ENCODE measurements at regions not wholly inside any gene's neighbourhood (a gene's known extent, or its start where the extent isn't known, plus 50 kb on each side); places are given as distances from the start of the nearest gene placed in this dataset.
"Not testable (repeated sequence)": the region's sequence is repeated elsewhere in the genome, so short reads cannot be mapped to it uniquely, and the experiment has no call there.

DNA sequence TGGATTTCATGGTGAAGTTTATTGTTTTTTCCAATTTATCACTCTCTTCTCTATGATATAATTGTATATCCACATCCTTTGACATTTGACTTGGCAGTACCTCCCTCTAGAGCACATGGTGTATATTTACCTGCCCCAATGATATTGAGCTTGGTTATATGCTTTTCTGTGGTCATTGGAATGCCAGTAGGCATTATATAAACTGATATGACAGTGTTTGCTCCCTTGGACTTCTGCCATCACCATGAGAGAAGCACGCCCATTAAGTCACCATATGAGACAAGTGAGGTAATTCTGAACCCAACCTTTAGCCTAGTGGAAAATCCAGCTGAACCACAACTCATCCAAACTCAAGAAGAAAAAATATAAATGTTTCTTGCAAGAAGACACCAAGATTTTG is 2761.5 kb downstream of the ARAP2 start:
- no peak overlapping the region for H3K4me3 ChIP-seq (ENCODE audit: low read depth, low read length)
- H3K36me3 ChIP-seq (ENCODE audit: control insufficient read depth, insufficient read depth, low read length): no peaks in the 10 kb centered on the region

DNA sequence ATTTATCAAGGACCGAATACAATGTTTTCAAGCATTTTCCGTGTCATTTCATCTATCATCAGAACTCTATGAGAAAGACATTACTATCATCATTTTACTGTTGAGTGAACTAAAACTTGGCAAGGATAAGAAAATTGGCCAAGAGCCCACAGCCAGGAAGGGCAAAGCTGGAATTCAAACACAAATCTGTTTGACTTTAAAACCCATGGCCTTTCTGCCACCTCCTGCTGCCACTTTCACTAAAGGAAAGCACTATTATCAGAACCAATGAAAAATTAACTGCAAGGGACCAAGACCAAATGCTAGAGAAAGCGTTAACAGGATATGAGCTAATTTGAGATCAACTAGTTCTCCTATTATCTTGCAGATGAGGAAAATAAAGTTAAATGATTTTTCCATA is 2759.2 kb downstream of the ARAP2 start:
- H3K4me1 ChIP-seq (ENCODE audit: control insufficient read depth, insufficient read depth, low read length): no peaks in the 10 kb centered on the region
- no peak overlapping the region for H3K9ac ChIP-seq (ENCODE audit: low read depth, low read length)
- no peaks in the 10 kb centered on the region for H3K27me3 ChIP-seq (ENCODE audit: control insufficient read depth, insufficient read depth, low read length)
- H3K36me3 ChIP-seq (ENCODE audit: control insufficient read depth, insufficient read depth, low read length): no peaks in the 10 kb centered on the region
- H3K4me3 ChIP-seq (ENCODE audit: low read depth, low read length): no peak overlapping the region
- no peaks in the 10 kb centered on the region for H3K9me3 ChIP-seq (ENCODE audit: control insufficient read depth, insufficient read depth, low read length)

More for the DNA sequence above, 2761.5 kb downstream of the ARAP2 start:
- H3K27me3 ChIP-seq (ENCODE audit: control insufficient read depth, insufficient read depth, low read length): no peaks in the 10 kb centered on the region
- H3K4me1 ChIP-seq (ENCODE audit: control insufficient read depth, insufficient read depth, low read length): no peaks in the 10 kb centered on the region
- H3K9me3 ChIP-seq (ENCODE audit: control insufficient read depth, insufficient read depth, low read length): no peaks in the 10 kb centered on the region
- H3K9ac ChIP-seq (ENCODE audit: low read depth, low read length): no peak overlapping the region

DNA sequence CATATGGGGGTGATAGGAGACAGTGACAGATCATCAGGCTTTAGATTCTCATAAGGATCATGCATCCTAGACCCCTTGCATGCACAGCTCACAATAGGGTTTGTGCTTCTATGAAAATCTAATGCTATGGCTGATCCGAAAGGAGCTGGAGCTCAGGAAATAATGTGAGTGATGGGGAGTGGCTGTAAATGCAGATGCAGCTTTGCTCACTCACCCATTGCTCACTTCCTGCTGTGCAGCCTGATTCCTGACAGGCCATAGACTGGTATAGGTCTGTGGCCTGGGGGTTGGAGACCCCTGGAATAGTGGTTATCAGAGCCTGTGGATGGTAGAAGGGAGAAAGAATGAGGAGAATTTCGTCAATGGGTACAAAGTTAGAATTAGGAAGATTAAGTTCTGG is 2751.1 kb downstream of the ARAP2 start:
- Histone ChIP-seq H3K27me3 (ENCODE audit: control insufficient read depth, insufficient read depth, low read length) (no peaks in the 10 kb centered on the region), H3K36me3 (ENCODE audit: control insufficient read depth, insufficient read depth, low read length) (no peaks in the 10 kb centered on the region), H3K9ac (ENCODE audit: low read depth, low read length) (no peak overlapping the region), H3K4me1 (ENCODE audit: control insufficient read depth, insufficient read depth, low read length) (no peaks in the 10 kb centered on the region), H3K4me3 (ENCODE audit: low read depth, low read length) (no peak overlapping the region), H3K9me3 (ENCODE audit: control insufficient read depth, insufficient read depth, low read length) (no peaks in the 10 kb centered on the region)

DNA sequence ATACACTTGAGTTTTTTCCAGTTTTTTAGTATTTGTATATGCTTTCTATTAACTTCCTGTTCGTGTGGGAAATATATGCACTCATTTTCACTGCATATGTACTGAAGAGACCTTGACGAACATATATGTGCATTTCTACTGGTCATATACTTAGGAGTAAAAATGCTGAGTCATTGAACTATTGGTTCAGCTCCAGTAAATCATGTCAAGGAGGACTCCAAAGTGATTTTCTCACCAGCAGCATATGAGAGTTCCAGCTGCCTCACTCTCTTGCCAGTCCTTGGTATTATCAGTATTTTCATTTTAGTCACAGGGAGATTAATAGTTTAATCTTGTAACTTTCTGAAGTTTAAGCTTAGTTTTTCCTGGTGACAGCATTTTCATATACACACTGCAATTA is 2750.2 kb downstream of the ARAP2 start:
- no peak overlapping the region for H3K4me3 ChIP-seq (ENCODE audit: low read depth, low read length)
- no peak overlapping the region for H3K9ac ChIP-seq (ENCODE audit: low read depth, low read length)
- no peaks in the 10 kb centered on the region for H3K4me1 ChIP-seq (ENCODE audit: control insufficient read depth, insufficient read depth, low read length)
- no peaks in the 10 kb centered on the region for H3K36me3 ChIP-seq (ENCODE audit: control insufficient read depth, insufficient read depth, low read length)
- H3K9me3 ChIP-seq (ENCODE audit: control insufficient read depth, insufficient read depth, low read length): no peaks in the 10 kb centered on the region
- H3K27me3 ChIP-seq (ENCODE audit: control insufficient read depth, insufficient read depth, low read length): no peaks in the 10 kb centered on the region

DNA sequence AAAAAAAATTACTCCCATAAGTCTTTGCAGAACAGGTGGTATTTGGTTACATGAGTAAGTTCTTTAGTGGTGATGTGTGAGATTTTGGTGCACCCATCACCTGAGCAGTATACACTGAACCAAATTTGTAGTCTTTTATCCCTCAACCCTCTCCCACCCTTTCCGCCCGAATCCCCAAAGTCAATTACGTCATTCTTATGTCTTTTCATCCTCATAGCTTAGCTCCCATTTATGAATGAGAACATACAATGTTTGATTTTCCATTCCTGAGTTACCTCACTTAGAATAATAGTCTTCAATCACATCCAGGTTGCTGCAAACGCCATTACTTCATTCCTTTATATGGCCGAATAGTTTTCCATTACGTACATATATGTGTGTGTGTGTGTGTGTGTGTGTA is 2742.7 kb downstream of the ARAP2 start:
- H3K4me3 ChIP-seq (ENCODE audit: low read depth, low read length): not testable (repeated sequence)

DNA sequence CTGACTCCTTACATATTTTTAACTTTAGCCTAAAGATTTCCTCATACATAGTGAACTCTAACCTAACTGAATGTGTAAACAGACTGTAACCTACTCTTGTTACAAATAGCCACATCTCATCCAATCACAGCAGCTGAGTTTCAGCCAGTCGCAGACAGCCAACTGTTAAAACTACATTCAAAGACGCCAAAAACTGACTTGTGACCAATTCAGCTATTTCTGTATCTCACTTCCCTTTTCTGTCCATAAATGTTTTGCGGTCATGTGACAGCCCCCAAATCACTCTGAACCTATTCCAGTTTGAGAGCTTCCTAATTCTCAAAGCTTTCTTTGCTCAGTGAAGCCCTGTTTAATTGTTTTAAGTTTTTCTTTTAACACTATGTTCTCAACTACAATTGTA is 2731.9 kb downstream of the ARAP2 start:
- no peaks in the 10 kb centered on the region for H3K27me3 ChIP-seq (ENCODE audit: control insufficient read depth, insufficient read depth, low read length)
- H3K4me3 ChIP-seq (ENCODE audit: low read depth, low read length): no peak overlapping the region
- no peaks in the 10 kb centered on the region for H3K36me3 ChIP-seq (ENCODE audit: control insufficient read depth, insufficient read depth, low read length)
- H3K9ac ChIP-seq (ENCODE audit: low read depth, low read length): no peak overlapping the region
- H3K4me1 ChIP-seq (ENCODE audit: control insufficient read depth, insufficient read depth, low read length): no peaks in the 10 kb centered on the region
- H3K9me3 ChIP-seq (ENCODE audit: control insufficient read depth, insufficient read depth, low read length): no peaks in the 10 kb centered on the region

More for the DNA sequence above, 2742.7 kb downstream of the ARAP2 start:
- not testable (repeated sequence) for H3K4me1 ChIP-seq (ENCODE audit: control insufficient read depth, insufficient read depth, low read length); H3K36me3 ChIP-seq (ENCODE audit: control insufficient read depth, insufficient read depth, low read length); H3K27me3 ChIP-seq (ENCODE audit: control insufficient read depth, insufficient read depth, low read length); H3K9ac ChIP-seq (ENCODE audit: low read depth, low read length); H3K9me3 ChIP-seq (ENCODE audit: control insufficient read depth, insufficient read depth, low read length)

DNA sequence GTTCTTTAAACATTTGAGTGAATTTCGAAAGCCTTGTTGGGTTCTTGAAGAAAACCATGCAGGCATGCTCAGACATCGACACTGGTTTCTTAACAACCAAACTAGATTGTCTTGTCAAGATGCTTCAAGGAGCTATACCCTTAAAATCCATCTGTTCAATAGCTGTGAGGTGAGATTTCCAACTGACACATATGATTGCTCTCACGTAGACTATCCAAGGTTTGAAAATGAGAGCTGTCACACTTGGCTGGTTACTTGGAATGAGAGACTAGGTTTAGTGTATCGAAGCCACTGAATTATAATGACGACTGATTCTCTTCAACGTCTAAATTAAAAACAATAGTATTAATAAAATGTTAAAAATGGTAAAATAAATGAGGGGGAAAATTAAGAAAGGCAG is 2725.5 kb downstream of the ARAP2 start:
- Histone ChIP-seq H3K4me3 (ENCODE audit: low read depth, low read length) (no peak overlapping the region), H3K4me1 (ENCODE audit: control insufficient read depth, insufficient read depth, low read length) (no peaks in the 10 kb centered on the region), H3K36me3 (ENCODE audit: control insufficient read depth, insufficient read depth, low read length) (no peaks in the 10 kb centered on the region), H3K9ac (ENCODE audit: low read depth, low read length) (no peak overlapping the region), H3K27me3 (ENCODE audit: control insufficient read depth, insufficient read depth, low read length) (no peaks in the 10 kb centered on the region), H3K9me3 (ENCODE audit: control insufficient read depth, insufficient read depth, low read length) (no peaks in the 10 kb centered on the region)

DNA sequence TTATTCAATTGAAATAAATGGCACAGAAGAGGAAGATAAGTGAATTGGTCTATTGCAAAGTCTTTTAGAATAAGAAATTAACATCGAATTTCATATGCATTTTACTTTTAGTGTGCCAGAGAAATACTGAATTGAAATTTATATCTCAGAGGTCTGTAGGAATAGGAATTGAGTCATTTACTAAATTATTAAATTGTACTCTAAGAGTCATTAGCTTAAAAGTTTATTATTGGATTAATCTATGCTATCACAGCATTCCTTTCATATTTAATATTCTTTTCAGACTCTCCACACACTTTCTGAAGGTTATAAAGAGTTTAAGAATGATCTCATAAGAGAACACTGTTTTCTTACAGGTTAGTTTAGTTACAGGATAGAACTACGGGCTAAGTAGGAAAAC is 2711.5 kb downstream of the ARAP2 start:
- Histone ChIP-seq H3K9ac (ENCODE audit: low read depth, low read length) (no peak overlapping the region), H3K36me3 (ENCODE audit: control insufficient read depth, insufficient read depth, low read length) (no peaks in the 10 kb centered on the region), H3K27me3 (ENCODE audit: control insufficient read depth, insufficient read depth, low read length) (no peaks in the 10 kb centered on the region), H3K4me1 (ENCODE audit: control insufficient read depth, insufficient read depth, low read length) (no peaks in the 10 kb centered on the region), H3K4me3 (ENCODE audit: low read depth, low read length) (no peak overlapping the region), H3K9me3 (ENCODE audit: control insufficient read depth, insufficient read depth, low read length) (no peaks in the 10 kb centered on the region)

DNA sequence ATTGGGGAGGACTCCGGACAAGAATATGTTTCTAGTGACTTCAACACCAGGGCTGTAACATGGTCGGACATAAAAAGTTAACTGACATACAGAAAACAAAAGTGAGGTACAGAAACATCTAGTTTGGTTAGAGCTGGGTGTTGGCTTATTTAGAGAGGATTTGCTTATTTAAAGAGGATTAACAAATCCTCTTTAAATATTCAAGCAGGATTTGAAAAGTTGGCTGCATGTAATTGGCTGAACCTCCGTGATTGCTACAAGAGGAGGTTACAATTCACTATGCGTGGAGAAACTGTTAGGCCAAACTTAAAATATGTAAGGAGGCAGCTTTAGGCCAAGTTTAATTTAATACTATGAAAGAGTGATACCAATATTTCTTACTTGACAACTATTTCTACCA is 2707.4 kb downstream of the ARAP2 start:
- Histone ChIP-seq H3K4me3 (ENCODE audit: low read depth, low read length) (no peak overlapping the region), H3K9me3 (ENCODE audit: control insufficient read depth, insufficient read depth, low read length) (no peaks in the 10 kb centered on the region), H3K36me3 (ENCODE audit: control insufficient read depth, insufficient read depth, low read length) (no peaks in the 10 kb centered on the region), H3K27me3 (ENCODE audit: control insufficient read depth, insufficient read depth, low read length) (no peaks in the 10 kb centered on the region), H3K9ac (ENCODE audit: low read depth, low read length) (no peak overlapping the region), H3K4me1 (ENCODE audit: control insufficient read depth, insufficient read depth, low read length) (no peaks in the 10 kb centered on the region)

DNA sequence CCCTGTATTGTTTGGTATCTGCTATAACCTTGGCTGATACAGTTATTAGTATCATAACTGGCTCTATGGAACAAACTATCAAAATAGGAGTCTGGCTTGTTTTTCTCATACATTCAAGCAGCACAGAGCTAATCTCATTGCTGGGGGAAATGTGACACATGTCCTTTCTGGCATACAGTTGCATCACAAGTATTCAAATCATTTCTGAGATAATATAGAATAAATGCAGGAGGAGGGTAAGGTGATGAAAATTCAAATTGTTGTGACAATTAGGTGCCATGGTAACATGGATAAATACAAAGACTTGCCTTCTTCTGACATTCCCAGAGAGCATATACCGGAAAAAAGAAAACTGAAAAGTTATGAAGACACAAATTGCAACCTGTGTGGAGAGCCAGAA is 2706.8 kb downstream of the ARAP2 start:
- Histone ChIP-seq H3K36me3 (ENCODE audit: control insufficient read depth, insufficient read depth, low read length) (no peaks in the 10 kb centered on the region), H3K4me1 (ENCODE audit: control insufficient read depth, insufficient read depth, low read length) (no peaks in the 10 kb centered on the region), H3K27me3 (ENCODE audit: control insufficient read depth, insufficient read depth, low read length) (no peaks in the 10 kb centered on the region), H3K9me3 (ENCODE audit: control insufficient read depth, insufficient read depth, low read length) (no peaks in the 10 kb centered on the region), H3K9ac (ENCODE audit: low read depth, low read length) (no peak overlapping the region), H3K4me3 (ENCODE audit: low read depth, low read length) (no peak overlapping the region)

DNA sequence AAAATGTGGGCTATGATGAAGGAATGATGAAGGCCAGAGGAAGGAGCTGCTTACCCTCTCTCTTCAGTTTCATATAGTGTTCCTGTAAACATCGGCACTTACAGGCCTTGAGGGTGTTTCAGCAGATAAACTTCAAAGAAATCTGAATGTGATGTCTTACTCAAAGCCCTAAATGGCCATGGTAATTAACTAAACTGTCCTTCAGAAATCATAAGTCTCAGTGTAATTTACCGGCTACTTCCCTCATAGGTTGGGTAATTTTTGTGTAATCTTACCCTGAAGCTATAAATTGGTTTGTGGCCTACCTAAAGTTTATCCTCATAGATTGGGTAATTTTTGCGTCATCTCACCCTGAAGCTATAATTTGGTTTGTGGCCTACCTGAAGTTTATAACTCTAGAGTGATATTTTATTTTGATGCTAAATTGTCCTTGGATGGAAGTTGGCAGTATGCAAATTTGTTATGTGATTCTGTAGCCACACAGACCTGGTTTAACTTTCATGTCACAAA is 2700.3 kb downstream of the ARAP2 start:
- H3K27me3 ChIP-seq (ENCODE audit: control insufficient read depth, insufficient read depth, low read length): no peaks in the 10 kb centered on the region
- H3K9me3 ChIP-seq (ENCODE audit: control insufficient read depth, insufficient read depth, low read length): no peaks in the 10 kb centered on the region
- no peak overlapping the region for H3K4me3 ChIP-seq (ENCODE audit: low read depth, low read length)
- no peaks in the 10 kb centered on the region for H3K36me3 ChIP-seq (ENCODE audit: control insufficient read depth, insufficient read depth, low read length)
- no peak overlapping the region for H3K9ac ChIP-seq (ENCODE audit: low read depth, low read length)
- H3K4me1 ChIP-seq (ENCODE audit: control insufficient read depth, insufficient read depth, low read length): no peaks in the 10 kb centered on the region

DNA sequence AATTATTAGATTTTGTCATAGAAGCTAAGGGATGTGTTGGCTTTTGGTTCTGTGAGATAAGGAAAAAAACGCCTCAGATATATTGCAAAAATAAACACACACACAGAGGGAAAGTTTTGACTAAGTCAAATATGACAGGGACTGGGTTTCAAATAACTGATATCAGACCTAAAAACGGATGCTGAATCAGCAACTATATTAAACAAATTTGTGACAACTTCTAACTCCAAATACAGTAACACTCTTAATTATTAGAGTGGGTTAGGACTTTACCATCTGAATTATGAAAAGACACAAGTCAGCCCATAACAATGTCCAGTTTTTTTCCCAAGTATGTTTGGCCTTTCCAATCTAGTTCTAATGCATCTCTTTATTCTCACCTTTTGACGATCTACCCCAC is 2693.1 kb downstream of the ARAP2 start:
- H3K36me3 ChIP-seq (ENCODE audit: control insufficient read depth, insufficient read depth, low read length): no peaks in the 10 kb centered on the region
- H3K27me3 ChIP-seq (ENCODE audit: control insufficient read depth, insufficient read depth, low read length): no peaks in the 10 kb centered on the region
- H3K9me3 ChIP-seq (ENCODE audit: control insufficient read depth, insufficient read depth, low read length): no peaks in the 10 kb centered on the region
- no peak overlapping the region for H3K9ac ChIP-seq (ENCODE audit: low read depth, low read length)
- H3K4me3 ChIP-seq (ENCODE audit: low read depth, low read length): no peak overlapping the region
- no peaks in the 10 kb centered on the region for H3K4me1 ChIP-seq (ENCODE audit: control insufficient read depth, insufficient read depth, low read length)

DNA sequence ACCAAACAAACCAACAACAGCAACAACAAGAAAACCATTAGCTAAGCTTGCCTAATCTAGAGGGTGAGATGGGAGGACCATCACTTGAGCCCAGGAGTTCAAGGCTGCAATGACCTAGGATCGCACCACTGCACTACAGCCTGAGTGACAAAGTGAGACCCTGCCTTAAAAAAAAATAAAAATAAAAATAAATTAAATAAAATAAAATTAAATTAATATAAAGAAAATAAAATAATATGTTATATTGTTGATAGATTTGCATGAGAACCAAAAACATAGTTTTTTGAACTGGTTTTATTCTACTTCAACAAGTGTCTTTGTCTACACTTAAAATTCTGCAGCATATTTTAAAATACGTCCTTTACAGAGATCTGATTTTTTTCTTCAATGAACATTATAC is 2683.1 kb downstream of the ARAP2 start:
- Histone ChIP-seq H3K27me3 (ENCODE audit: control insufficient read depth, insufficient read depth, low read length) (no peaks in the 10 kb centered on the region), H3K4me3 (ENCODE audit: low read depth, low read length) (no peak overlapping the region), H3K4me1 (ENCODE audit: control insufficient read depth, insufficient read depth, low read length) (no peaks in the 10 kb centered on the region), H3K9ac (ENCODE audit: low read depth, low read length) (no peak overlapping the region), H3K9me3 (ENCODE audit: control insufficient read depth, insufficient read depth, low read length) (no peaks in the 10 kb centered on the region), H3K36me3 (ENCODE audit: control insufficient read depth, insufficient read depth, low read length) (no peaks in the 10 kb centered on the region)
